Erythroblast (primary cell): ENCODE measurements at regions not wholly inside any gene's neighbourhood (a gene's known extent, or its start where the extent isn't known, plus 50 kb on each side); places are given as distances from the start of the nearest gene placed in this dataset.

Experiments
- GATA1 ChIP-seq: IDR thresholded peaks from 2 replicates; pipeline ENCODE4 v1.6.1; 2011; ENCODE audit warnings: low read depth, mild to moderate bottlenecking, control low read depth, low read length, moderate library complexity
- POLR2A ChIP-seq: IDR thresholded peaks from 2 replicates; pipeline ENCODE4 v1.6.1; 2011; ENCODE audit warnings: mild to moderate bottlenecking, low read length

DNA sequence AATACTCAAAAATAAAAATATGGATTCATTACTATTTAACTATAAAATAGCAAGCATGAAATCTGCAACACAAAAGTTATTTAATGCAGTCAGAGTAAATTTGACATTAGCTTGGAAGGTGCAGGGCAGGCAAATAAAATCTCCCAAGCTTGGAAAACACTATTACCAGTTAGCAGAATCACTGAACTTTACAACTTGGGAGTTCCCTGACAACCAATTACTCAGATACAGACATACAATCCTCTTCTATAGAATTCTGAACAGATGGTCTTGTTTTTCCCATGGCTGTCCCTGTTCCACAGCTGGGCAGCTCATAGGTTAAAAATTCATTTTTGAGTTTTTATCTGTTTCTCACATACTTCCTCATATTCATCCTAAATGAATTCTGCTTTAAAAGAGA, 1002.6 kb downstream of the SORCS3 start:
- TF ChIP-seq POLR2A (no peak), GATA1 (no peak)
